ENCODE measurements at regions not wholly inside any gene's neighbourhood (a gene's known extent, or its start where the extent isn't known, plus 50 kb on each side); places are given as distances from the start of the nearest gene placed in this dataset.

DNA sequence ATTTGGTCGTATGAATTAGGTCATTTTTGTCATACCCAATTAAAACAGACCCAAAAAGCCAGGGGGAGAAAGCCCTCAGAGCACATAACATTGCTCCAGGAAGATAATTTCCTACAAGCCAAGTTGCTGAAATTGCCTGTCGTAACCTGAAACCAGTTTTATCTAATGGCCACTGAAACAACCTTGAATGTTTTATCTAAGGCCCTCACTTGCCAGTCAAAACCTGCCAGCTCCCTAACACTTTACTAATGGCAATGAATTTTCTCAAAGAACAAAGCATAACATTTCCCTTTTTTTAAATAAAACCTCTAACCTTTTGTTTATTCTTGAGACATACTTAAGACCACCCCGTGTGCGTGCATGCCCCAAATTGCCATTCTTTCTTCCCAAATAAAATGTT lies 496.2 kb upstream of the KLHL1 start:
- TF ChIP-seq, protein P1, sequence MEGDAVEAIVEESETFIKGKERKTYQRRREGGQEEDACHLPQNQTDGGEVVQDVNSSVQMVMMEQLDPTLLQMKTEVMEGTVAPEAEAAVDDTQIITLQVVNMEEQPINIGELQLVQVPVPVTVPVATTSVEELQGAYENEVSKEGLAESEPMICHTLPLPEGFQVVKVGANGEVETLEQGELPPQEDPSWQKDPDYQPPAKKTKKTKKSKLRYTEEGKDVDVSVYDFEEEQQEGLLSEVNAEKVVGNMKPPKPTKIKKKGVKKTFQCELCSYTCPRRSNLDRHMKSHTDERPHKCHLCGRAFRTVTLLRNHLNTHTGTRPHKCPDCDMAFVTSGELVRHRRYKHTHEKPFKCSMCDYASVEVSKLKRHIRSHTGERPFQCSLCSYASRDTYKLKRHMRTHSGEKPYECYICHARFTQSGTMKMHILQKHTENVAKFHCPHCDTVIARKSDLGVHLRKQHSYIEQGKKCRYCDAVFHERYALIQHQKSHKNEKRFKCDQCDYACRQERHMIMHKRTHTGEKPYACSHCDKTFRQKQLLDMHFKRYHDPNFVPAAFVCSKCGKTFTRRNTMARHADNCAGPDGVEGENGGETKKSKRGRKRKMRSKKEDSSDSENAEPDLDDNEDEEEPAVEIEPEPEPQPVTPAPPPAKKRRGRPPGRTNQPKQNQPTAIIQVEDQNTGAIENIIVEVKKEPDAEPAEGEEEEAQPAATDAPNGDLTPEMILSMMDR (IDR thresholded peaks at IDR 0.05), result no peak
- no peak for TF ChIP-seq POLR2A (IDR thresholded peaks at IDR 0.05)

Measured in tibial nerve (tissue), 3 donors.